GM13977 (cell line): ENCODE measurements at regions not wholly inside any gene's neighbourhood (a gene's known extent, or its start where the extent isn't known, plus 50 kb on each side); places are given as distances from the start of the nearest gene placed in this dataset.
"Not testable (repeated sequence)": the region's sequence is repeated elsewhere in the genome, so short reads cannot be mapped to it uniquely, and the experiment has no call there.

ENCODE experiments used
- DNase-seq: peaks from one replicate; pipeline ENCODE4 v3.0.0; 2012; ENCODE audit warnings: low spot score
- CTCF ChIP-seq: IDR thresholded peaks from 2 replicates; pipeline ENCODE4 v1.5.1; 2012; ENCODE audit warnings: mild to moderate bottlenecking, control low read depth; ENCODE audit not compliant: insufficient read depth; ENCODE audit errors: extremely low read depth, missing control alignments
- in situ Hi-C: fragments of 300-500 bp; cut with MboI; formaldehyde crosslinking; loops from one replicate; pipeline ENCODE4 v1.12.0; 2022; ENCODE audit warnings: low sequenced_read_pairs, low pct_unique_long_range_greater_than_20kb, mixed read lengths, inconsistent platforms; ENCODE audit not compliant: unreplicated experiment

GRCh38 chr7:47180516-47180826 lies 401.4 kb downstream of the TNS3 start:
- TF ChIP-seq CTCF, result no peak
- no peak for DNase-seq
- in situ Hi-C loops, result loop anchor here (25.0 kb wide), 1 partner anchor 1268 kb away; the partner anchor contains the start of gene IGFBP3

GRCh38 chr7:47179812-47180515 lies 401.9 kb downstream of the TNS3 start:
- TF ChIP-seq CTCF, result peak; percentile 75
- in situ Hi-C loops, result loop anchor here (25.0 kb wide), 1 partner anchor 1268 kb away; the partner anchor contains the start of gene IGFBP3
- DNase-seq, result peak; percentile 44

- DNase-seq, in situ Hi-C loops: not testable (repeated sequence)
These were observed 409.0 kb downstream of the TNS3 start for GRCh38 chr7:47172602-47173539.

- TF ChIP-seq CTCF, result peak; percentile 35
- no peak for DNase-seq
- in situ Hi-C loops, result no loop called here
These were observed 411.4 kb downstream of the TNS3 start for GRCh38 chr7:47170516-47170915.

GRCh38 chr7:47154791-47155190 lies 427.1 kb downstream of the TNS3 start:
- no peak for TF ChIP-seq CTCF
- DNase-seq, result no peak
- in situ Hi-C loops, result no loop called here

- no peak for DNase-seq
- TF ChIP-seq CTCF, result no peak
- in situ Hi-C loops, result no loop called here
These were observed 428.3 kb downstream of the TNS3 start for GRCh38 chr7:47153576-47153975.

- no peak for DNase-seq
- TF ChIP-seq CTCF, result no peak
- in situ Hi-C loops, result no loop called here
These were observed 428.9 kb downstream of the TNS3 start for GRCh38 chr7:47153058-47153457.
